Colonic mucosa (tissue), 4 donors: ENCODE measurements at regions not wholly inside any gene's neighbourhood (a gene's known extent, or its start where the extent isn't known, plus 50 kb on each side); places are given as distances from the start of the nearest gene placed in this dataset.

Source experiments
- DNase-seq: peaks from one replicate; pipeline ENCODE4 v3.0.0-alpha.2; 2020
- H3K27ac ChIP-seq: fragments of 200-600 bp; one replicate; pipeline ENCODE4 v1.8.0; 2021
- H3K27me3 ChIP-seq: fragments of 200-600 bp; one replicate; pipeline ENCODE4 v1.8.0; 2021
- H3K36me3 ChIP-seq: fragments of 200-600 bp; one replicate; pipeline ENCODE4 v1.8.0; 2021
- H3K4me1 ChIP-seq: fragments of 200-600 bp; one replicate; pipeline ENCODE4 v1.8.0; 2021; ENCODE audit warnings: mild to moderate bottlenecking
- H3K4me3 ChIP-seq: fragments of 200-600 bp; one replicate; pipeline ENCODE4 v1.8.0; 2021
- H3K9ac ChIP-seq, 2 donors: one replicate each; pipeline ENCODE4 v1.7.0; 2013; ENCODE audit warnings: control low read depth in 2 of 2, low read depth in 2 of 2, low read length in 2 of 2
- H3K9me3 ChIP-seq: fragments of 200-600 bp; one replicate; pipeline ENCODE4 v1.8.0; 2021
- CTCF ChIP-seq: fragments of 200-600 bp; IDR thresholded peaks from one replicate; pipeline ENCODE4 v1.8.0; 2022; ENCODE audit warnings: antibody characterized with exemption, mild to moderate bottlenecking
- intact Hi-C: fragments of 100-400 bp; cut with DNase I; formaldehyde crosslinking; loops from one replicate; pipeline ENCODE4 v1.14.1; 2022
- donor health status: healthy.
- donor health status: DM: no; HTN: no; CAD: no.
- donor health status: DM: no; HTN: no; CAD: no.

GRCh38 chr3:72332689-72333088 lies 515.6 kb downstream of the SHQ1 start:
- no peak for DNase-seq

GRCh38 chr3:72332036-72332435 lies 516.2 kb downstream of the SHQ1 start:
- H3K9ac ChIP-seq: no peak overlapping the region
- peaks cover under 1% of the 10 kb centered on the region for H3K4me1 ChIP-seq
- H3K9me3 ChIP-seq: no peaks in the 10 kb centered on the region
- no peak for DNase-seq
- TF ChIP-seq CTCF: no peak
- no peak overlapping the region for H3K4me3 ChIP-seq
- intact Hi-C loops: no loop called here
- H3K27ac ChIP-seq: no peak overlapping the region
- H3K27me3 ChIP-seq: no peaks in the 10 kb centered on the region
- no peaks in the 10 kb centered on the region for H3K36me3 ChIP-seq

More at GRCh38 chr3:72332689-72333088, 515.6 kb downstream of the SHQ1 start:
- Histone ChIP-seq H3K27me3 (no peaks in the 10 kb centered on the region), H3K27ac (no peak overlapping the region), H3K4me1 (peaks cover 3% of the 10 kb centered on the region), H3K9me3 (no peaks in the 10 kb centered on the region), H3K4me3 (no peak overlapping the region), H3K9ac (no peak overlapping the region), H3K36me3 (no peaks in the 10 kb centered on the region)
- intact Hi-C loops: no loop called here
- no peak for TF ChIP-seq CTCF

- no peak for DNase-seq
- Histone ChIP-seq H3K36me3 (no peaks in the 10 kb centered on the region), H3K9ac (no peak overlapping the region), H3K27me3 (no peaks in the 10 kb centered on the region), H3K9me3 (no peaks in the 10 kb centered on the region), H3K27ac (no peak overlapping the region), H3K4me3 (no peak overlapping the region), H3K4me1 (no peaks in the 10 kb centered on the region)
- intact Hi-C loops: no loop called here
- no peak for TF ChIP-seq CTCF
Observed at GRCh38 chr3:72331076-72331475, 517.2 kb downstream of the SHQ1 start.

- Histone ChIP-seq H3K36me3 (no peaks in the 10 kb centered on the region), H3K27me3 (no peaks in the 10 kb centered on the region), H3K9me3 (no peaks in the 10 kb centered on the region), H3K4me3 (no peak overlapping the region), H3K9ac (no peak overlapping the region), H3K4me1 (no peaks in the 10 kb centered on the region), H3K27ac (no peak overlapping the region)
- no peak for TF ChIP-seq CTCF
- DNase-seq: no peak
- intact Hi-C loops: no loop called here
Observed at GRCh38 chr3:72329354-72329753, 518.9 kb downstream of the SHQ1 start.

GRCh38 chr3:72328755-72329277 lies 519.4 kb downstream of the SHQ1 start:
- TF ChIP-seq CTCF: no peak
- no peak for DNase-seq
- Histone ChIP-seq H3K27ac (no peak overlapping the region), H3K36me3 (no peaks in the 10 kb centered on the region), H3K4me3 (no peak overlapping the region), H3K9me3 (no peaks in the 10 kb centered on the region), H3K4me1 (no peaks in the 10 kb centered on the region), H3K27me3 (no peaks in the 10 kb centered on the region), H3K9ac (no peak overlapping the region)
- intact Hi-C loops: no loop called here
